GM12875 (cell line): ENCODE measurements at regions not wholly inside any gene's neighbourhood (a gene's known extent, or its start where the extent isn't known, plus 50 kb on each side); places are given as distances from the start of the nearest gene placed in this dataset.

ENCODE experiments used
- H3K4me3 ChIP-seq: one replicate; pipeline ENCODE4 v1.5.1; 2011; ENCODE audit warnings: low read depth, low read length, control low read depth
- TF ChIP-seq, protein P1 (sequence below): IDR thresholded peaks from 2 replicates; pipeline ENCODE4 v1.5.1; 2011; ENCODE audit warnings: low read depth, mild to moderate bottlenecking, control low read depth, inconsistent platforms, low read length, moderate library complexity, borderline replicate concordance; ENCODE audit not compliant: insufficient read depth

DNA sequence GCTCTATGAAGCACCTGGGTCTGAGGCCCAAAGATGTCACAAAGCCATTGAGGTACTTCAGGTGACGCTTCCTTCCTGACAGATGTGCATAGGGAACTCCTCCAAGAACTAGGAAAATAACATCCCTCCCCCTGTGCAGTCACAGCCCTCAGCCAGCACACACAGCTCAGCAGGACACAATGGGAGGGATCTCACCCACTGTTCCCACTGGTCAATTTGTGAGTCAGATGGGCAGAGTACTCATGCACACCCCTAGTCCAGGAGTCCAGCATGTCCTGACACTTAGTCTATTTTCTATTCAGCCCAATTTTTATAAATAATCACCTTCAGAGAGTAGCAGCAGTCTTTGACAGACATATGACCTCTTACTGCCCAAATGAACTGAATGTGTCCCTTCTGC lies 60.7 kb upstream of the PFKP start:
- TF ChIP-seq, protein P1, sequence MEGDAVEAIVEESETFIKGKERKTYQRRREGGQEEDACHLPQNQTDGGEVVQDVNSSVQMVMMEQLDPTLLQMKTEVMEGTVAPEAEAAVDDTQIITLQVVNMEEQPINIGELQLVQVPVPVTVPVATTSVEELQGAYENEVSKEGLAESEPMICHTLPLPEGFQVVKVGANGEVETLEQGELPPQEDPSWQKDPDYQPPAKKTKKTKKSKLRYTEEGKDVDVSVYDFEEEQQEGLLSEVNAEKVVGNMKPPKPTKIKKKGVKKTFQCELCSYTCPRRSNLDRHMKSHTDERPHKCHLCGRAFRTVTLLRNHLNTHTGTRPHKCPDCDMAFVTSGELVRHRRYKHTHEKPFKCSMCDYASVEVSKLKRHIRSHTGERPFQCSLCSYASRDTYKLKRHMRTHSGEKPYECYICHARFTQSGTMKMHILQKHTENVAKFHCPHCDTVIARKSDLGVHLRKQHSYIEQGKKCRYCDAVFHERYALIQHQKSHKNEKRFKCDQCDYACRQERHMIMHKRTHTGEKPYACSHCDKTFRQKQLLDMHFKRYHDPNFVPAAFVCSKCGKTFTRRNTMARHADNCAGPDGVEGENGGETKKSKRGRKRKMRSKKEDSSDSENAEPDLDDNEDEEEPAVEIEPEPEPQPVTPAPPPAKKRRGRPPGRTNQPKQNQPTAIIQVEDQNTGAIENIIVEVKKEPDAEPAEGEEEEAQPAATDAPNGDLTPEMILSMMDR, result no peak

GRCh38 chr10:3006093-3006492 lies 61.3 kb upstream of the PFKP start:
- H3K4me3 ChIP-seq, result no peak overlapping the region
- TF ChIP-seq, protein P1, result no peak

More for the DNA sequence above, 60.7 kb upstream of the PFKP start:
- H3K4me3 ChIP-seq, result no peak overlapping the region

GRCh38 chr10:3002304-3002703 lies 65.0 kb upstream of the PFKP start:
- no peak overlapping the region for H3K4me3 ChIP-seq
- TF ChIP-seq, protein P1, result no peak

GRCh38 chr10:3000048-3000447 lies 67.3 kb upstream of the PFKP start:
- TF ChIP-seq, protein P1, result no peak

DNA sequence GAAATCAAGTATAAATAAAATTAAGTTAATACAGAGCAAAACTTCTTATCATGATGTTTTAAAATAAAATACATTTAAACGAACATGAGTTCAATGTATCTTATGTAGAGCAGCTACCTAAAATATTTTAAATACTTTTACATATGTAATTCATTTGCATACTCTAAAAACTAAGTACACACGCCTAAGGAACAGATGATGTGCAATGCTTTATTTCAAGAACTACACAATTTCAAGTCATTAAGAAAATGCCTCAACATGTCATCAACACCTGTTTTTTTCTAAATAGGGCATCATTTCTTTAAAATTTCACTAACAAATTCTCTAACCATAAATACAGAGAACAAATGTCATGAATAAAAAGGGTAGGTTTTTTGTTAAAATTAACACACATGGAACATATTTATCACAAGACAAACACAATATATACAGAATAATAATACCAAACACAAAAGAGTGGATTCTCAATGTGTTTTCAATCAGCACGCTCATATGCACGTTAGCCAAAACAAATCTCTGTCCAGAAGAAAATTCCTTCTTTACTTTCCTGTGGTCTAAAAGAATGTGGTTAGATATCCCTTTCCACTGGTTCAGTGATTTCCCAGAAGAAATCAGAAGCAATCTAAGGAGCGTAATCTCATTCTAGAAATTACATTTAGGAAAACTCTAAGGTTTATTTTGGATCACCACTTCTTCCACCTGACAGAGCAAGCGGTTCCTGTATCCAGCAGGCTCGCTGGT lies 73.0 kb upstream of the PFKP start:
- TF ChIP-seq, protein P1, result no peak
- no peak overlapping the region for H3K4me3 ChIP-seq

More at GRCh38 chr10:3000048-3000447, 67.3 kb upstream of the PFKP start:
- no peak overlapping the region for H3K4me3 ChIP-seq

DNA sequence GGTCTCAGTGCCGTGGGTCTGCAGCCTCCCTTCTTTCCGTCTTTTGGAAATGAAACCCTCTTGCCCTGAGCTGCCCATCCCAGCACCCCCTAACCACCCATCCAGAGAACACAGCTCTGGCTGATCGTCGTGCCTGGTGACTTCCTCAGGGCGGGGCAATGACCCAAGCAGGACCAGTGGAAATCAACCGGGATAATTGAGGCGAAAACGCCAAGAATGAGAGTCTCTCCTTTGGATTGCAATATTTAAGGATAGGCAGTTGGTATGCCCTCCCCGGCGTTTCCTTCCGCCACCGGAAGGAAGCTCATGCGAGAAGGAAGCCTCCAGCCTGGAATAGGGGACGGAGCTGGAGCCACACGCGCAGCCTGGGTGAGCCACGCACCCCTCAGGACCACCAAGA lies 73.7 kb upstream of the PFKP start:
- no peak overlapping the region for H3K4me3 ChIP-seq
- TF ChIP-seq, protein P1, result no peak
